ENCODE measurements at regions not wholly inside any gene's neighbourhood (a gene's known extent, or its start where the extent isn't known, plus 50 kb on each side); places are given as distances from the start of the nearest gene placed in this dataset.
A peak's percentile ranks its signal among the peaks of the same experiment; 100 is the strongest.

GRCh38 chr9:75653335-75653734, 237.1 kb upstream of the PCSK5 start:
- Histone ChIP-seq H2AFZ (0 out of 2 replicates have a peak overlapping the region, but pooled peaks have one; percentile 28), H4K20me1 (replicated peaks; ENCODE audit: insufficient read depth) (no peaks in the 10 kb centered on the region), H3K36me3 (ENCODE audit: insufficient read depth) (no peaks in the 10 kb centered on the region), H3K4me3 (no peak overlapping the region), H3K27me3 (ENCODE audit: insufficient read depth) (no peaks in the 10 kb centered on the region), H3K9me2 (ENCODE audit: insufficient read depth) (no peaks in the 10 kb centered on the region; the same call in 1 of the 2 replicates), H3F3A (replicated peaks; ENCODE audit: low read depth) (no peaks in the 10 kb centered on the region), H3K27ac (ENCODE audit: low read depth) (no peak overlapping the region), H3K4me2 (no peak overlapping the region), H3K4me1 (ENCODE audit: insufficient read depth) (no peaks in the 10 kb centered on the region), H3K79me2 (replicated peaks; ENCODE audit: insufficient read depth) (no peaks in the 10 kb centered on the region)
- no peak for ATAC-seq
- TF ChIP-seq POLR2AphosphoS5 (IDR thresholded peaks at IDR 0.05; ENCODE audit: low read depth) (no peak), CREB1 (CRISPR knock-in tag; IDR thresholded peaks at IDR 0.05; ENCODE audit: low read depth) (no peak), STAT1 (IDR thresholded peaks at IDR 0.05; ENCODE audit: unreplicated experiment) (no peak)
- TF ChIP-seq, protein P1, sequence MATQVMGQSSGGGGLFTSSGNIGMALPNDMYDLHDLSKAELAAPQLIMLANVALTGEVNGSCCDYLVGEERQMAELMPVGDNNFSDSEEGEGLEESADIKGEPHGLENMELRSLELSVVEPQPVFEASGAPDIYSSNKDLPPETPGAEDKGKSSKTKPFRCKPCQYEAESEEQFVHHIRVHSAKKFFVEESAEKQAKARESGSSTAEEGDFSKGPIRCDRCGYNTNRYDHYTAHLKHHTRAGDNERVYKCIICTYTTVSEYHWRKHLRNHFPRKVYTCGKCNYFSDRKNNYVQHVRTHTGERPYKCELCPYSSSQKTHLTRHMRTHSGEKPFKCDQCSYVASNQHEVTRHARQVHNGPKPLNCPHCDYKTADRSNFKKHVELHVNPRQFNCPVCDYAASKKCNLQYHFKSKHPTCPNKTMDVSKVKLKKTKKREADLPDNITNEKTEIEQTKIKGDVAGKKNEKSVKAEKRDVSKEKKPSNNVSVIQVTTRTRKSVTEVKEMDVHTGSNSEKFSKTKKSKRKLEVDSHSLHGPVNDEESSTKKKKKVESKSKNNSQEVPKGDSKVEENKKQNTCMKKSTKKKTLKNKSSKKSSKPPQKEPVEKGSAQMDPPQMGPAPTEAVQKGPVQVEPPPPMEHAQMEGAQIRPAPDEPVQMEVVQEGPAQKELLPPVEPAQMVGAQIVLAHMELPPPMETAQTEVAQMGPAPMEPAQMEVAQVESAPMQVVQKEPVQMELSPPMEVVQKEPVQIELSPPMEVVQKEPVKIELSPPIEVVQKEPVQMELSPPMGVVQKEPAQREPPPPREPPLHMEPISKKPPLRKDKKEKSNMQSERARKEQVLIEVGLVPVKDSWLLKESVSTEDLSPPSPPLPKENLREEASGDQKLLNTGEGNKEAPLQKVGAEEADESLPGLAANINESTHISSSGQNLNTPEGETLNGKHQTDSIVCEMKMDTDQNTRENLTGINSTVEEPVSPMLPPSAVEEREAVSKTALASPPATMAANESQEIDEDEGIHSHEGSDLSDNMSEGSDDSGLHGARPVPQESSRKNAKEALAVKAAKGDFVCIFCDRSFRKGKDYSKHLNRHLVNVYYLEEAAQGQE (IDR thresholded peaks at IDR 0.05; ENCODE audit: unreplicated experiment): no peak
- TF ChIP-seq, protein P2, sequence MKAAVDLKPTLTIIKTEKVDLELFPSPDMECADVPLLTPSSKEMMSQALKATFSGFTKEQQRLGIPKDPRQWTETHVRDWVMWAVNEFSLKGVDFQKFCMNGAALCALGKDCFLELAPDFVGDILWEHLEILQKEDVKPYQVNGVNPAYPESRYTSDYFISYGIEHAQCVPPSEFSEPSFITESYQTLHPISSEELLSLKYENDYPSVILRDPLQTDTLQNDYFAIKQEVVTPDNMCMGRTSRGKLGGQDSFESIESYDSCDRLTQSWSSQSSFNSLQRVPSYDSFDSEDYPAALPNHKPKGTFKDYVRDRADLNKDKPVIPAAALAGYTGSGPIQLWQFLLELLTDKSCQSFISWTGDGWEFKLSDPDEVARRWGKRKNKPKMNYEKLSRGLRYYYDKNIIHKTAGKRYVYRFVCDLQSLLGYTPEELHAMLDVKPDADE (IDR thresholded peaks at IDR 0.05): no peak
- Mint-ChIP-seq H3K4me1 (no peaks in the 10 kb centered on the region), H3K36me3 (ENCODE audit: low read depth) (no peaks in the 10 kb centered on the region; the same call in 2 of the 3 replicates), H3K27me3 (ENCODE audit: insufficient read depth, low read depth, poor library complexity) (peaks cover 6% of the 10 kb centered on the region), H3K4me3 (no peak overlapping the region), H3K9me3 (peaks cover 6% of the 10 kb centered on the region), H3K27ac (no peak overlapping the region)
- DNase-seq (ENCODE audit: low spot score): no peak

- Histone ChIP-seq H3K9me2 (ENCODE audit: insufficient read depth) (peaks cover under 1% of the 10 kb centered on the region; the same call in 1 of the 2 replicates), H3K4me2 (no peak overlapping the region), H3K36me3 (ENCODE audit: insufficient read depth) (no peaks in the 10 kb centered on the region), H3K4me1 (ENCODE audit: insufficient read depth) (no peaks in the 10 kb centered on the region), H3K79me2 (replicated peaks; ENCODE audit: insufficient read depth) (no peaks in the 10 kb centered on the region), H3K27me3 (ENCODE audit: insufficient read depth) (no peaks in the 10 kb centered on the region), H3F3A (replicated peaks; ENCODE audit: low read depth) (no peaks in the 10 kb centered on the region), H3K4me3 (no peak overlapping the region), H3K27ac (ENCODE audit: low read depth) (no peak overlapping the region), H2AFZ (0 out of 2 replicates have a peak overlapping the region, but pooled peaks have one; percentile 28), H4K20me1 (replicated peaks; ENCODE audit: insufficient read depth) (no peaks in the 10 kb centered on the region)
- Mint-ChIP-seq H3K27me3 (ENCODE audit: insufficient read depth, low read depth, poor library complexity) (peaks cover 4% of the 10 kb centered on the region), H3K4me1 (no peaks in the 10 kb centered on the region), H3K4me3 (no peak overlapping the region), H3K27ac (no peak overlapping the region), H3K9me3 (peaks cover 3% of the 10 kb centered on the region; the same call in 2 of the 3 replicates), H3K36me3 (ENCODE audit: low read depth) (no peaks in the 10 kb centered on the region; the same call in 2 of the 3 replicates)
- DNase-seq (ENCODE audit: low spot score) (no peak), ATAC-seq (no peak)
- TF ChIP-seq ZNF331 (CRISPR knock-in tag; IDR thresholded peaks at IDR 0.05; ENCODE audit: low read depth) (no peak), CREB1 (CRISPR knock-in tag; IDR thresholded peaks at IDR 0.05; ENCODE audit: low read depth) (no peak), EZH2phosphoT487 (IDR thresholded peaks at IDR 0.05; ENCODE audit: unreplicated experiment) (no peak), JUNB (IDR thresholded peaks at IDR 0.05; ENCODE audit: unreplicated experiment) (no peak), STAT1 (IDR thresholded peaks at IDR 0.05; ENCODE audit: unreplicated experiment) (no peak)
- TF ChIP-seq, protein P3, sequence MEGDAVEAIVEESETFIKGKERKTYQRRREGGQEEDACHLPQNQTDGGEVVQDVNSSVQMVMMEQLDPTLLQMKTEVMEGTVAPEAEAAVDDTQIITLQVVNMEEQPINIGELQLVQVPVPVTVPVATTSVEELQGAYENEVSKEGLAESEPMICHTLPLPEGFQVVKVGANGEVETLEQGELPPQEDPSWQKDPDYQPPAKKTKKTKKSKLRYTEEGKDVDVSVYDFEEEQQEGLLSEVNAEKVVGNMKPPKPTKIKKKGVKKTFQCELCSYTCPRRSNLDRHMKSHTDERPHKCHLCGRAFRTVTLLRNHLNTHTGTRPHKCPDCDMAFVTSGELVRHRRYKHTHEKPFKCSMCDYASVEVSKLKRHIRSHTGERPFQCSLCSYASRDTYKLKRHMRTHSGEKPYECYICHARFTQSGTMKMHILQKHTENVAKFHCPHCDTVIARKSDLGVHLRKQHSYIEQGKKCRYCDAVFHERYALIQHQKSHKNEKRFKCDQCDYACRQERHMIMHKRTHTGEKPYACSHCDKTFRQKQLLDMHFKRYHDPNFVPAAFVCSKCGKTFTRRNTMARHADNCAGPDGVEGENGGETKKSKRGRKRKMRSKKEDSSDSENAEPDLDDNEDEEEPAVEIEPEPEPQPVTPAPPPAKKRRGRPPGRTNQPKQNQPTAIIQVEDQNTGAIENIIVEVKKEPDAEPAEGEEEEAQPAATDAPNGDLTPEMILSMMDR (conservative IDR thresholded peaks at IDR 0.05; ENCODE audit: low read depth in 2 of 2): no peak
- TF ChIP-seq, protein P2 (IDR thresholded peaks at IDR 0.05): no peak
- TF ChIP-seq, protein P1 (IDR thresholded peaks at IDR 0.05; ENCODE audit: unreplicated experiment): no peak
Observed at GRCh38 chr9:75653750-75654149, 236.7 kb upstream of the PCSK5 start.
